ENCODE measurements at regions not wholly inside any gene's neighbourhood (a gene's known extent, or its start where the extent isn't known, plus 50 kb on each side); places are given as distances from the start of the nearest gene placed in this dataset.

DNA sequence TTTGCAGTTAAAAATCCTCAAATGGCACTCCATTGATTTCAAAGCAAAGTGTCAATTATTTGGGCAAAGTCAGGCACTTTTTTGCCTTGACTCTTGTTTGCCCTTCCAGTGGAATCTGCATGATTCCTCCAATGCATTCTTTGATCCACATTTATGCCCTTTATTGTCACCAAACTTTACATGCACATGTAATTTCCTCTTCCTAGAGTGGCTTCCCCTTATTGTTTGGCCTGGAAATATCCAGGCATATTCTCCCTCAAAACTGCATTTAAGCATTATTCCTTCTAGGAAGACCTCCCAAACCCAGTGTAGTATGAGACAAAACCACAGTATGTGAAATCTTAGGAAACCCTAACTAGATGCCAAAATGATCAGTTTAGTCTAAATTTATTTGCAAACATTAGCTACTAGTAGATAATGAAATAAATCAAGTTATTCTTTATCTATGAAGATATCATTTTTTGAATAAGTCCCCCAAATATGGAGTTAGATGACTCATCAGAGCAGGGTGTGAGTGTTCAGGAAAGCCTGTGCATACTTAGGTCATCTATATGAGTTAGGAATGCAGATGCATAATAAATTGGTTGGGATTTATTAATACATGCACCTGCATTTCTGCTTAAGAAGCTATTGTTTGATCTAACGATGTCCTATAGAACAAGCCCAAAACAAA is 433.3 kb upstream of the TCF4 start:
- Histone ChIP-seq H3K4me1 (ENCODE audit: insufficient read depth, low read length, severe bottlenecking) (no peaks in the 10 kb centered on the region), H3K27me3 (ENCODE audit: insufficient read depth, low read length) (no peaks in the 10 kb centered on the region), H3K9ac (ENCODE audit: low read length) (no peak overlapping the region), H3K36me3 (ENCODE audit: insufficient read depth, low read length) (no peaks in the 10 kb centered on the region), H2AFZ (ENCODE audit: low read length) (no peak overlapping the region), H3K27ac (ENCODE audit: low read depth, low read length, poor library complexity, severe bottlenecking) (no peak overlapping the region), H3K9me3 (ENCODE audit: low read length) (no peaks in the 10 kb centered on the region), H3K4me2 (ENCODE audit: low read length) (no peak overlapping the region), H3K9me2 (ENCODE audit: low read depth, low read length) (no peaks in the 10 kb centered on the region), H4K20me1 (ENCODE audit: insufficient read depth, low read length) (no peaks in the 10 kb centered on the region), H3K4me3 (ENCODE audit: low read depth, low read length, poor library complexity, severe bottlenecking) (no peak overlapping the region), H3F3A (ENCODE audit: insufficient read depth, low read length) (no peaks in the 10 kb centered on the region), H3K79me2 (ENCODE audit: insufficient read depth, low read length) (no peaks in the 10 kb centered on the region)
- TF ChIP-seq, protein P1, sequence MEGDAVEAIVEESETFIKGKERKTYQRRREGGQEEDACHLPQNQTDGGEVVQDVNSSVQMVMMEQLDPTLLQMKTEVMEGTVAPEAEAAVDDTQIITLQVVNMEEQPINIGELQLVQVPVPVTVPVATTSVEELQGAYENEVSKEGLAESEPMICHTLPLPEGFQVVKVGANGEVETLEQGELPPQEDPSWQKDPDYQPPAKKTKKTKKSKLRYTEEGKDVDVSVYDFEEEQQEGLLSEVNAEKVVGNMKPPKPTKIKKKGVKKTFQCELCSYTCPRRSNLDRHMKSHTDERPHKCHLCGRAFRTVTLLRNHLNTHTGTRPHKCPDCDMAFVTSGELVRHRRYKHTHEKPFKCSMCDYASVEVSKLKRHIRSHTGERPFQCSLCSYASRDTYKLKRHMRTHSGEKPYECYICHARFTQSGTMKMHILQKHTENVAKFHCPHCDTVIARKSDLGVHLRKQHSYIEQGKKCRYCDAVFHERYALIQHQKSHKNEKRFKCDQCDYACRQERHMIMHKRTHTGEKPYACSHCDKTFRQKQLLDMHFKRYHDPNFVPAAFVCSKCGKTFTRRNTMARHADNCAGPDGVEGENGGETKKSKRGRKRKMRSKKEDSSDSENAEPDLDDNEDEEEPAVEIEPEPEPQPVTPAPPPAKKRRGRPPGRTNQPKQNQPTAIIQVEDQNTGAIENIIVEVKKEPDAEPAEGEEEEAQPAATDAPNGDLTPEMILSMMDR (IDR thresholded peaks at IDR 0.05; ENCODE audit: low read length) = no peak
- TF ChIP-seq EZH2 (IDR thresholded peaks at IDR 0.05; ENCODE audit: borderline replicate concordance, low read length) = no peak

DNA sequence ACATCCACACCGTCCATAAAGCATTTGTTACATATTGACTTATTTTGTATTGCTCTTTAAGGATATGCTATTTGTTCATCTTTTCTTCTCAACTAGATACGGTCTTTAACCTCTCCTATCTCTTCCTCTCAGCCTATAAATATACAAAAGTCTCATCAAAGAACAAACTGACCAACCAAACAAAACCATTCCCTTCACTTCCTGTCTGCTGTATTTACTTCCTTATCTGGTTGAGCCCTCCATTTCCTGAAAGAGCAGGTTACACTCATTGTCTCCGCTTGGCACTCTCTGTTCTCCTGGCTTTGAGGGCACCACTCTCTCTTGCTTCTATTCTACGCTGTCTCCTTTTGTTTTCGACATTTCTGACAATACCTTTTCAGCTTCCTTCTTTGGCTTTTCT is 431.9 kb upstream of the TCF4 start:
- no peak overlapping the region for H3K27ac ChIP-seq (ENCODE audit: low read depth, low read length, poor library complexity, severe bottlenecking)
- no peaks in the 10 kb centered on the region for H3F3A ChIP-seq (ENCODE audit: insufficient read depth, low read length)
- H3K9ac ChIP-seq (ENCODE audit: low read length) = no peak overlapping the region
- H3K4me1 ChIP-seq (ENCODE audit: insufficient read depth, low read length, severe bottlenecking) = no peaks in the 10 kb centered on the region
- no peak for TF ChIP-seq EZH2 (IDR thresholded peaks at IDR 0.05; ENCODE audit: borderline replicate concordance, low read length)
- TF ChIP-seq, protein P1 (IDR thresholded peaks at IDR 0.05; ENCODE audit: low read length) = no peak
- H3K79me2 ChIP-seq (ENCODE audit: insufficient read depth, low read length) = no peaks in the 10 kb centered on the region
- no peaks in the 10 kb centered on the region for H3K27me3 ChIP-seq (ENCODE audit: insufficient read depth, low read length)
- H3K9me3 ChIP-seq (ENCODE audit: low read length) = no peaks in the 10 kb centered on the region
- H2AFZ ChIP-seq (ENCODE audit: low read length) = no peak overlapping the region
- H3K36me3 ChIP-seq (ENCODE audit: insufficient read depth, low read length) = no peaks in the 10 kb centered on the region
- H3K4me3 ChIP-seq (ENCODE audit: low read depth, low read length, poor library complexity, severe bottlenecking) = no peak overlapping the region
- H4K20me1 ChIP-seq (ENCODE audit: insufficient read depth, low read length) = no peaks in the 10 kb centered on the region
- H3K9me2 ChIP-seq (ENCODE audit: low read depth, low read length) = no peaks in the 10 kb centered on the region
- H3K4me2 ChIP-seq (ENCODE audit: low read length) = no peak overlapping the region

DNA sequence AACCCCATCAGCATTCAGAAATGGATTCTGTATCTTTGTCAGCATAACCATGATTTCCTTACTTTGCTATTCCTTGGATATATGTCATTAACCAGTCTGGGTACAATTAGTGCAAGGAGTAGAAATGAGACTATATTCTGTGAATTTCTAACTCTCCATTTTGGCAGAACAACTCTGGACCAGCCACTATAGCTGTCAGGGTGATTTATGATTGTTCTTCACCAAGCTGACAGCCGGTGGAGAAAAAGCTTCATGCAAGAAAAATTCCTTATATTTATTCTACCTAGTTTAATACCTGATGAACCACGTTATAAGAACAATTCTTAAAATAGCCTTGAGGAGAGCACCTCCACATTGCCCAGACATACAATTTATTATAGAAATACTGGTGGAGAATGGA is 431.2 kb upstream of the TCF4 start:
- H3K27ac ChIP-seq (ENCODE audit: low read depth, low read length, poor library complexity, severe bottlenecking) = no peak overlapping the region
- no peaks in the 10 kb centered on the region for H4K20me1 ChIP-seq (ENCODE audit: insufficient read depth, low read length)
- H3F3A ChIP-seq (ENCODE audit: insufficient read depth, low read length) = no peaks in the 10 kb centered on the region
- H3K9me3 ChIP-seq (ENCODE audit: low read length) = no peaks in the 10 kb centered on the region
- no peak overlapping the region for H3K9ac ChIP-seq (ENCODE audit: low read length)
- no peaks in the 10 kb centered on the region for H3K9me2 ChIP-seq (ENCODE audit: low read depth, low read length)
- H3K79me2 ChIP-seq (ENCODE audit: insufficient read depth, low read length) = no peaks in the 10 kb centered on the region
- no peaks in the 10 kb centered on the region for H3K4me1 ChIP-seq (ENCODE audit: insufficient read depth, low read length, severe bottlenecking)
- no peak overlapping the region for H3K4me3 ChIP-seq (ENCODE audit: low read depth, low read length, poor library complexity, severe bottlenecking)
- H2AFZ ChIP-seq (ENCODE audit: low read length) = no peak overlapping the region
- TF ChIP-seq, protein P1 (IDR thresholded peaks at IDR 0.05; ENCODE audit: low read length) = no peak
- TF ChIP-seq EZH2 (IDR thresholded peaks at IDR 0.05; ENCODE audit: borderline replicate concordance, low read length) = no peak
- no peaks in the 10 kb centered on the region for H3K36me3 ChIP-seq (ENCODE audit: insufficient read depth, low read length)
- no peak overlapping the region for H3K4me2 ChIP-seq (ENCODE audit: low read length)
- H3K27me3 ChIP-seq (ENCODE audit: insufficient read depth, low read length) = no peaks in the 10 kb centered on the region

Data from OCI-LY1 (cell line).